ENCODE measurements at regions not wholly inside any gene's neighbourhood (a gene's known extent, or its start where the extent isn't known, plus 50 kb on each side); places are given as distances from the start of the nearest gene placed in this dataset.
A peak's percentile ranks its signal among the peaks of the same experiment; 100 is the strongest.
"Not testable (repeated sequence)": the region's sequence is repeated elsewhere in the genome, so short reads cannot be mapped to it uniquely, and the experiment has no call there.

DNA sequence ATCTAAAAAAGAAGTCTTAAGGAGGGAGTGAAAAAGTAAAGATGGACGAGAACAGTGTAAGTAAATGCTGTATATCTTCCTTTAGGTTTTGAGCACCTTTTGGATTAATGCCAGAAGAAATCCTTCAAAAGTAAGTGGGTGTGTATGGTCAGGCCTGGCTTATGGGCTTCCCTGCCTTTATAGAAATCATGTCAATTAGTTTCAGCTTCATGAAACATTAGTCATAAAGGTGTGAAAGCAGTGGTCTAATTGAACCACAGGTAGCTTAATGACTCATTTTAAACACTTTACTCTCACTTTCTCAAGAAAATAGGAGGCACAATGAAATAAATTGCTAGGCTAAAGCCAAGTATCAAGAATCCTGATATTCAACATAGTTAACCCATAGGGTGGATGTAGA lies 467.4 kb upstream of the DPPA4 start:
- no peak for DNase-seq (ENCODE audit: low read depth in 3 of 3)

DNA sequence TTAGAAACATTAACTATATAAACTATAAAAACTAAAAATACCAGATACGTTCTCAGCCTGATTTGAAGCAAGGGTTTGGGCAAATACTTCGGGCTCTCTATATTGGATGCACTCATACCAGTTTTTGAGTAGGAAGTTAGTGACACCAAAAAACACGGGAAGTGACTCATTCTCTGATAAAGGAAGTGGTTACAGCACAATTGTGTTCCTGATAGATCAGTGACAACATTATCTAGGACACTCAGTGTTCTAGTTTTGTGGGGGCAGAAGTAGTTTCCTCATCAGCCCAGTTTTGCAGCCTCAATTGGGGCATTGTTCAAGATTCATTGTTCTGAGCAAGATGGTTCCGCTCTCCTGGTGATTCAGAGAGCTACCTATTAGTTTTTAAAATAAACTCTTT lies 469.6 kb upstream of the DPPA4 start:
- DNase-seq (ENCODE audit: low read depth in 3 of 3): peak in 2 of 3 experiments; percentile 5 to 10

- DNase-seq (ENCODE audit: low read depth in 3 of 3): no peak
Measured at GRCh38 chr3:109809513-109809912, 472.2 kb upstream of the DPPA4 start.

DNA sequence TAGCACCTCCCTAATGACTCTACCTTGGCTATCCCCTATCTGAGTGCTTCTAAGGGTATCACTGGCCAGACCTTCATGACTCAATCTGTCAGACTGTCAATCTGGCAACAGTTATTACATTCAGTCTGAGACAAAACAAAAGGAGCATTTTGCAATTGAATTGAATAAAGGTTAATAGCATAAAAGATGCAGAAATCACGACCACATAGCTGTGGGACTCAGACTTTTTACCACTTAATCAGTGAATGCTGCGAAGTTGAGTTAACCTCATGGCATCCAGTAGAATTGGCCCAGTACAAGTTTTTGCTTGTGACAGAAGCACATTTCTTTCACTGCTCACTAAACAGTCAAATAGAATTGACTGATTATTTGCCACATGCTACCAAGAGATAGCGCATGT lies 480.7 kb upstream of the DPPA4 start:
- DNase-seq (ENCODE audit: low read depth in 3 of 3): no peak

- DNase-seq (ENCODE audit: low read depth in 3 of 3): no peak
Measured at GRCh38 chr3:109819734-109820133, 482.4 kb upstream of the DPPA4 start.

DNA sequence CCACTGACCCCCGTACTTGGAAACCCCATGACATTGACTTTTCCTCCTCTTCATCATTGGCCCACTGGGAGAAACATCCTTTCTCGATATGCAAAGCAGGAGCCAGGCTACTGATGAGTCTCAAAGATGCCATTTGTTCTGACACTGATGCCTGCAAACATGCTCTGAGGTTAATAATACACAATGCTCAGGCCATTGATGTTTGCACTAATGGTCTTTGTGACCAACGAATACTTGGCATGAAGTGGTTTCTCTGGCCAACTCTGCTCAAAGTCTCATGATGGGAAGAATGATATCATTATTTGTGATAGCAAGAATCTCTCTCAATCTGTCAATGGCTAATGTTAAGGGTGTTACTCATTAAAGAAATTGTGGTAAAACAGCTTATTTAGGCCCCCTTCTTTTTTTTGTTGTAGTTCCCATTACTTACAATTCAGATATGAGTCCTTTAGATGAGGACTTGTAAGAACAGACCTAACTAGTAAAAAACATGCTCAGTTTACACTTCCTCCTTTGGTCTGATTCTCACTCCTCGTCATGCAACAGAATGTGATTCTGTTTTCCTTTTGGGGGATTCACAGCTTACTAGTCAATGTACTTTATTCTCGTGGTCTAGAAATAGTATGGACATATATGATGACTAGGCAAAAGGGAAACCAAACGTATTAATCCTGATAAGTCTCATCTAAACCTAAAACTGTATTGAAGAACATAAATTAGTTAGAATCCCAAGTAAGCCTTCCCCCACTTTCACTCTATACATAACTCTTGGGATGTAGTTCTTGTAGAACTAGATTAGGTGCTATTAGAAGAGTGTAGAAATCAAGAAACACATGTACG lies 488.8 kb upstream of the DPPA4 start:
- no peak for DNase-seq (ENCODE audit: low read depth in 3 of 3)

DNA sequence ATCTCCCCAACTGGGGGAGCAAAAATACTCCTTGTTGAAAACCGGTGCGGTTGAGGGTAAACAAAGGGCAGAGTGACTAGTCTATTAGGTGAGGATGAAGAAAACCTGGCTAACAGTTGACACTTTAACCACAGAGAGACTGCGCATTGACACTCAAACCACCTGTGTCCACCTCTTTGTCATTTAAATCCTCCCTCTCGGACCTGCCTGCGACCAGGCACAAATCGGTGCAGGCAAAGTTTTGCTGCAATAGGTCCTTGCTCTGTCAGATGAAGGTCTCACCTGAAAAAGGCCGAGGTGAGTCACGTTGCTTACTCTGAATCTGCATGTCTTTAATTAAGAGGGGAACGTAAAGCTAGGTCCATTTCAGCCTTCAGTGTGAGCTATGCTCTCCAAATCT lies 494.1 kb upstream of the DPPA4 start:
- DNase-seq (ENCODE audit: low read depth in 3 of 3): no peak

DNA sequence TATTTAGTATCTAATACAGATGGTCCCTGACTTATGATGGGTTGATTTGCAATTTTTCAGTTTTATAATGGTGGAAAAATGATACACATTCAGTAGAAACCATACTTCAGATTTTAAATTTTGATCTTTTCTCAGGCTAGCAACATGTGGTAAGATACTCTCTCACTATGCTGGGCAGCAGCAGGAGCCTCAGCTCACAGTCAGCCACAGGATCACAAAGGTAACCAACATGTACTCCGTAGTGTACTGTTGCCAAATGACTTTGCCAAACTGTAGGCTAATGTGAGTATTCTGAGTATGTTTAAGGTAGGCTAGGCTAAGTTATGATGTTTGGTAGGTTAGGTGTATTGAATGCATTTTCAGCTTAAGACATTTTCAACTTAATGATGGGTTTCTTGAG lies 498.6 kb upstream of the DPPA4 start:
- no peak for DNase-seq (ENCODE audit: low read depth in 3 of 3)

GRCh38 chr3:109851854-109852253 lies 514.5 kb upstream of the DPPA4 start:
- no peak for DNase-seq (ENCODE audit: low read depth in 3 of 3)

- no peak for DNase-seq (ENCODE audit: low read depth in 3 of 3)
Measured at GRCh38 chr3:109852283-109852682, 514.9 kb upstream of the DPPA4 start.

- DNase-seq (ENCODE audit: low read depth in 3 of 3): no peak
Measured at GRCh38 chr3:109853077-109853731, 515.9 kb upstream of the DPPA4 start.

DNA sequence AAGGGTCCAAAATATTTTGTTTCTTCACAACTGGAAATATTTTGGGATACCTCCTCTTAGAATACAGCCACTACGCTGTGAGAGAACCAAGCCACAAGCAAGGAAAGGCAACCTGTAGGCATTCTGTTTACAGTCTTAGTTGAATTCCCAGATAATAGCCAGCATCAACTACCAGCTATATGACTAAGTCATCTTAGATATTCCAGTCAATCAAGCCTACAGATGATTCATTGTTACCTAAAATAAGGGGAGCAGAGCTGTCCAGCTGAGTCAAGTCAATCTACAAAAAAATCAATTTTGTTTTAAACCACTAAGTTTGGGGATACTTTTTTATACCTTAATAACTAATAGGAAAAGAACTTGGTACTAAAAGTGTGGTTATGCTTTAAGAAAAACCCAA lies 526.4 kb upstream of the DPPA4 start:
- no peak for DNase-seq (ENCODE audit: low read depth in 3 of 3)

DNA sequence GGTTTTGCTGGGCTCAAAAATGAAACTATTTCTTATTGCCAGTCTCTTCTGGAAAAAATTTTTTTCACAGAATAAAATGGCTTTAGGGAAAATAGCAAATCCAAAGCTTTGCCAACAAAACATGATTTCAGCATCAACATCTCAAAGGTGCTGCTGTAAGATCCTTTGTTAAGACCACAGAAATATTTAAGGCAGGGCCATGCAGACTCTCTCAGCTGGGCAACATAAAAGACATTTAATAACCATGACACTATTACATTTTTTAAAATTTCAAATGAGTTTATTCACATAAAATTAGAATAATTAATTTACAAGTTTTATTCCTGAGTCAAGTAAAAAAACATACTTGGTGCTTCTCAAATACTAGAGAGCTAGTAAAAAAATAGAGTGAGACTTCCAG lies 527.1 kb upstream of the DPPA4 start:
- no peak for DNase-seq (ENCODE audit: low read depth in 3 of 3)

GRCh38 chr3:109869586-109869985 lies 532.2 kb upstream of the DPPA4 start:
- DNase-seq (ENCODE audit: low read depth in 3 of 3): no peak

- no peak for DNase-seq (ENCODE audit: low read depth in 3 of 3)
Measured at GRCh38 chr3:109874896-109875708, 537.8 kb upstream of the DPPA4 start.

GRCh38 chr3:109877616-109878015 lies 540.3 kb upstream of the DPPA4 start:
- DNase-seq (ENCODE audit: low read depth in 3 of 3): not testable (repeated sequence)

- no peak for DNase-seq (ENCODE audit: low read depth in 3 of 3)
Measured at GRCh38 chr3:109882144-109882543, 544.8 kb upstream of the DPPA4 start.

- no peak for DNase-seq (ENCODE audit: low read depth in 3 of 3)
Measured at GRCh38 chr3:109887293-109887692, 549.9 kb upstream of the DPPA4 start.

DNA sequence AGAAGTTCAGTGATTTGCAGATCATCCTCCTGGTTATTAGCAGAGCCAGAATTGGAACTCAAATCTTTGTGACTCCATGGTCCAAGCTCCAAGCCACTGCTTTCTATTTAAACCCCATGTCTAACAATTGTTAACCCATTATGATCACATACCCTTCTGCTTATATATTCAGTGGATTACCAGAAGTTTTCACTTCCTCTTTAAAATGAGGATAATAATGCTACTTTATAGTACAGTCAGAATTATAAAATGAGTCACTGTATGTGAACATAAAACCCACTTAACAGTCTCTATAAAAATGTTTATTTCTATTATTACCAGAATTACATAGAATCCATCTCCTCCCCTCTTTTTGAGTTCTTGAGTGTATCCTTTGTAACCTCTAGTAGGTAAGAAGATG lies 550.7 kb upstream of the DPPA4 start:
- no peak for DNase-seq (ENCODE audit: low read depth in 3 of 3)

DNA sequence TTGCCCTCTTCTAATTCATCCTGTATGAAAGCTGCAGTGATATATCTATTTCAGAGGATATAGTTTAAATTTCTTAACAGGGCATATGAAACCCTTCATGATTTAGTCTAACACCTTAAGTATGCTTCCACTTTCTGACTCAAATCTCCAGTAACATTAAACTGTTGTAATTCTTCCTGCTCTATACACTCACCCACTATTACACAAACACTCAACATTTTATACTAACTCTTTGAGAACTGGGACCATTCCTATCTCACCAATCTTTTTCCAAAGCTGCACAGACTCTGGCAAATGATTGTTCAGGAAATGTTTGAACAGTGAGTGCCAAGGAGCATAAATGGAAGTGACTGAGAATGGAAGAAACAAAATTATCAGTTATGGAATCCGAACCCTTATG lies 560.4 kb upstream of the DPPA4 start:
- DNase-seq (ENCODE audit: low read depth in 3 of 3): no peak

DNA sequence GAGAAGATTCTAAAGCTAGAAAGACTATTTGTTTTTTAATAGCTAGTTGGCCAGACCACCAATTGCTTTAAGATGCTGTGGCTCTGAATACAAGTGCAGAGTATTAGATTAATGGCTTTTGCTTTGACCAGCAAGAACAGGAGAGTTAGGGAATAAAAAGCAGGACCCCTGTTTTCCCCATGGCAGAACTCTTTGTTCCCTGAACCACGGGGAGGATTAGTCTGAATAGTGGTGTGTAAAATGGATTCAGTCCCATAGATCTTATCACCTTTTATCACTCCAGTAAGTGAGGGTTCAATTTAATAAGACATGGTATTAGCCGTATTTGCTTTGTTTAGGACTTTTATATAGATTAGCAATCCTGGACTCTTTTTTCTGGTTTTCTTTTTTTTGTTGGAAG lies 562.6 kb upstream of the DPPA4 start:
- no peak for DNase-seq (ENCODE audit: low read depth in 3 of 3)

DNA sequence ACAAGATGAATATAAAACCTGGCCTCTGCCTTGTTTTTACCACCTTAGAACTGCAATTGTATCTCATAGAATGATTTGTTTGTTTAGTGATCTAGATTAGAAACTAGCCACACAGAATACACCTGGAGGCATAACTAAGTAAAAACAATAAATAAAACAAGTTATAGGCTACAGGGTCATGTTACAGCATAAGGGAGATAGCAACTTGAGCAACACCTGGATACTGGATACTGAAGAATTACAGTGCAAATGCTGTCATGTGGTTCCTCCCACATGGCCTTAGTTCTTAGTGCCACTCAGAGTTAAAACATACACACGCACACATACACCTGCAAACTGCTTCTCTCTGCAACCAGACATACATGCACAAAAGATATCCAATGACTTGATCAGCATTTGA lies 563.4 kb upstream of the DPPA4 start:
- DNase-seq (ENCODE audit: low read depth in 3 of 3): no peak

GRCh38 chr3:109902549-109902948 lies 565.2 kb upstream of the DPPA4 start:
- no peak for DNase-seq (ENCODE audit: low read depth in 3 of 3)
